ENCODE measurements at regions not wholly inside any gene's neighbourhood (a gene's known extent, or its start where the extent isn't known, plus 50 kb on each side); places are given as distances from the start of the nearest gene placed in this dataset.

DNA sequence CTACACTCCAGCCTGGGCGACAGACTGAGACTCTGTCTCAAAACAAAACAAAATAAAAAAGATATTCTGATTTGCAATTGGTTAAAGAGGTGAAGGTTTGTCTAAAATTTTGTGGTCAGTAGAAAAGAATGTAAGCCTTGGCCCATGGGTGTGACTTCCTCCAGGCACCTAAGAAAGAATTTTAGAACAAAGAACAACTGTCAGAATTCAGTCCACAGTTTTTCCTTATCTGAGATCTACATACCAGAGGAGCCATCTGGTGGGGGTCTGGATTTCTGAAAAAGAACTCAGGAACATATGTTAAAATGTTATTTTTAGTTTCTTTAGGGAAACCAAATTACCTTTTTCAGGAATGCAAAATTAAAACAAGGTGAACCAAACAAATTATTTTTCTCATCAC lies 434.1 kb downstream of the ANKRD50 start:
- DNase-seq (ENCODE audit: extremely low spot score), result no peak
- ChIA-PET POLR2A (no interaction called here), CTCF (no interaction called here)
- TF ChIP-seq, protein P1, sequence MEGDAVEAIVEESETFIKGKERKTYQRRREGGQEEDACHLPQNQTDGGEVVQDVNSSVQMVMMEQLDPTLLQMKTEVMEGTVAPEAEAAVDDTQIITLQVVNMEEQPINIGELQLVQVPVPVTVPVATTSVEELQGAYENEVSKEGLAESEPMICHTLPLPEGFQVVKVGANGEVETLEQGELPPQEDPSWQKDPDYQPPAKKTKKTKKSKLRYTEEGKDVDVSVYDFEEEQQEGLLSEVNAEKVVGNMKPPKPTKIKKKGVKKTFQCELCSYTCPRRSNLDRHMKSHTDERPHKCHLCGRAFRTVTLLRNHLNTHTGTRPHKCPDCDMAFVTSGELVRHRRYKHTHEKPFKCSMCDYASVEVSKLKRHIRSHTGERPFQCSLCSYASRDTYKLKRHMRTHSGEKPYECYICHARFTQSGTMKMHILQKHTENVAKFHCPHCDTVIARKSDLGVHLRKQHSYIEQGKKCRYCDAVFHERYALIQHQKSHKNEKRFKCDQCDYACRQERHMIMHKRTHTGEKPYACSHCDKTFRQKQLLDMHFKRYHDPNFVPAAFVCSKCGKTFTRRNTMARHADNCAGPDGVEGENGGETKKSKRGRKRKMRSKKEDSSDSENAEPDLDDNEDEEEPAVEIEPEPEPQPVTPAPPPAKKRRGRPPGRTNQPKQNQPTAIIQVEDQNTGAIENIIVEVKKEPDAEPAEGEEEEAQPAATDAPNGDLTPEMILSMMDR (IDR thresholded peaks at IDR 0.05; ENCODE audit: control extremely low read depth, extremely low read depth, low read depth, missing control alignments), result no peak

DNA sequence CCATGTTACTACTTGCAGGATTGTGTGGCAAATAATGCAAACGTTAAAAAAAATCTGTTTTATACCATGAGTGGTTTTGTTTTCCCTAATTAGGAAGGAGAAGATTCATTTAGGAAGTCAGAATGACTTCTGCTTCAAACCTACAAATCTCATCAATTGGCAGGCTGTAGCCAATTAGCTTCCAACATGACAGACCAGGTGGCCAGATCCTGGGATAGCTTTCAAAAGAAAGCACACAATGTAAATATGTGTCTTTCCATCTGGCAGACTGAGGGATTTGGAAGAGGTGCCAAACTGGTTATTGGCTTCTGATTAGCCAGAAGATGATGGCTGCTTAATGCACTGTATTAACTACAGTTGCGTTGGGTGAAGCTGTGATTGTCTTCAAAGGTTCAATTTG lies 432.8 kb downstream of the ANKRD50 start:
- TF ChIP-seq, protein P1 (IDR thresholded peaks at IDR 0.05; ENCODE audit: control extremely low read depth, extremely low read depth, low read depth, missing control alignments), result no peak
- CTCF ChIA-PET, result interaction anchor here (1.0 kb wide), 1 partner anchor 34 kb away, joined by 3 read pairs; no protein-coding TSS in a partner anchor
- POLR2A ChIA-PET, result no interaction called here
- no peak for DNase-seq (ENCODE audit: extremely low spot score)

- TF ChIP-seq, protein P1 (IDR thresholded peaks at IDR 0.05; ENCODE audit: control extremely low read depth, extremely low read depth, low read depth, missing control alignments), result no peak
- POLR2A ChIA-PET, result no interaction called here
- no peak for DNase-seq (ENCODE audit: extremely low spot score)
- CTCF ChIA-PET, result interaction anchor here (1.1 kb wide), 1 partner anchor 10 kb away, joined by 6 read pairs; no protein-coding TSS in a partner anchor
These were observed 430.1 kb downstream of the ANKRD50 start for GRCh38 chr4:124282301-124282898.

DNA sequence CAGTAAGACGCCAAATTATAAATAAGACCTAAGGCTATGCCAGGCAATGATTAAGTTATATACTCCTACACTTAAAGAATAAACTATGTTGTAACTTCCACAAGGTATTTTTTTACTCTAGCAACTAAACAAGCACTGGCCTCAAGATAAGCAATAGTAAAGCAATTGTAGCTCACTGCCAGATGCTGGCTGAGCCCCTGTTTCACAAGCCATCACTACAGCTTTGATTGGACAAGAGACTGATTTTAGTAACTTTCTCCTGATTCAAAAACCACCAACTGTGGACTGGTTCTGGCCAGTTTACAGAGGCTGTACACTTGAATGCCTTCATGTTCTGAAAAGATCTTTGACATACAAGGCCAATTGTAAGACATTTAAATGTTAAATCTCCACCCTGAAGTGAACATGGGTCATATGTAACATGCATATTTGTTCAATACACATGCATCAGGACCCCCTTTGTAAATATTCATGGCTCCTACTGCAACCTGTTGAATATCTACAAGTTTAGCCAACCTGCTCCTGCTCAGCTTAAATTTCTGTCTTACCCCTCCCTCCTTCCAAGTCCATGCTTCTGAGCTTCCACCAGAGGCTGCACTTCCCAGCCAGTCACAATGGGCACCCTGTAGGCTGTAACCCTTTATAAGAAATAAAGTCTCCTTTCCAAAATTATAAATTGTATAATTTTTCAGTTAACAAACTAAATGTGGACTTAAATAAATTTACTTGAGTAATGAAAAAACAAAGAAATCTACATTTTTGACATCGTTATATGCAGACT lies 423.6 kb downstream of the ANKRD50 start:
- TF ChIP-seq, protein P1 (IDR thresholded peaks at IDR 0.05; ENCODE audit: control extremely low read depth, extremely low read depth, low read depth, missing control alignments), result no peak
- ChIA-PET CTCF (interaction anchor here (1.3 kb wide), 1 partner anchor 24 kb away, joined by 4 read pairs; no protein-coding TSS in a partner anchor), POLR2A (no interaction called here)
- DNase-seq (ENCODE audit: extremely low spot score), result no peak

DNA sequence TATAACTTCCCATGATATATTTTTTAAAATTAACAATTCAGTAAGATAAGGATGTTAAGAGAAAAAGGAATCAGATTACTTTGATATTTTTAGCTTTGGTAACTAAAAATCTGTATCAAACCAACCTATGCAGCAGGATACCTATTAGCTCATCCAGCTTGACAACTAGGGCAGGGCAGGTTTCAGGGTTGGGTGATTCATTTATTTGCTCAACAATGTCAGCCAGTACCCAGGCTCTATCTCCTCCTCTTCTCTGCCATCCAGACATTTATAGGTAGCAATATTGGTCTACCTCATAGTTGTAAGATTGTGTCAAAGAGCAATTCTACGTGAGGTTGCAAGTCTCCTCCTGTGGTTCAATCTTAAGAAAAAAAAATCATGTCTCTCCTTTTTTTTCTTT lies 421.9 kb downstream of the ANKRD50 start:
- TF ChIP-seq, protein P1 (IDR thresholded peaks at IDR 0.05; ENCODE audit: control extremely low read depth, extremely low read depth, low read depth, missing control alignments), result no peak
- POLR2A ChIA-PET, result no interaction called here
- DNase-seq (ENCODE audit: extremely low spot score), result no peak
- CTCF ChIA-PET, result no interaction called here

DNA sequence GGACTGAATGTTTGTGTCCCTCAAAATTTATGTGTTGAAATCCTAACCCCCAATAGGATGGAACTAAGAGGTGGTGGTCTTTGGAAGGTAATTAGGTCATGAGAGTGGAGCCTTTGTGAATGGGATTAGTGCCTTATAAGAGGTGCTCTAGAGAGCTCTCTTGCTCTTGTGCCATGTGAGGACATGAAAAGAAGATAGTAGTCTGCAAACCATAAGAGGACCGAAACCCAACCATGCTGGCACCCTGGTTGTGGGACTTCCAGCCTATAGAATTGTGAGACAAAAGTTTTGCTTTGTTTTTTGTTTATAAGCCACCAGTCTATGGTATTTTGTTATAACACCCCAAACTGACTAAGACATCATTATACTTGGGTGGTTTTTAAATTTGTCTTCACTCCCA lies 417.1 kb downstream of the ANKRD50 start:
- ChIA-PET POLR2A (no interaction called here), CTCF (no interaction called here)
- TF ChIP-seq, protein P1 (IDR thresholded peaks at IDR 0.05; ENCODE audit: control extremely low read depth, extremely low read depth, low read depth, missing control alignments), result no peak
- no peak for DNase-seq (ENCODE audit: extremely low spot score)
